Astrocyte of the cerebellum (primary cell): ENCODE measurements at regions not wholly inside any gene's neighbourhood (a gene's known extent, or its start where the extent isn't known, plus 50 kb on each side); places are given as distances from the start of the nearest gene placed in this dataset.

Source experiments
- DNase-seq: peaks from one replicate; pipeline ENCODE4 v3.0.0-alpha.2; 2011; ENCODE audit warnings: low read depth
- H3K4me3 ChIP-seq: 2 replicates; pipeline ENCODE4 v1.5.1; 2011; ENCODE audit warnings: mild to moderate bottlenecking, low read depth, low read length, moderate library complexity
- CTCF ChIP-seq: IDR thresholded peaks from 2 replicates; pipeline ENCODE4 v1.5.1; 2012; ENCODE audit warnings: low read length, low read depth, moderate library complexity, mild to moderate bottlenecking; ENCODE audit errors: missing control alignments
- in situ Hi-C: cut with HindIII; loops from 2 replicates; pipeline ENCODE4 v1.10.0; 2017; ENCODE audit warnings: low sequenced_read_pairs

- DNase-seq: no peak
- no peak for TF ChIP-seq CTCF
- no peak overlapping the region for H3K4me3 ChIP-seq
- in situ Hi-C loops: no loop called here
These were observed 662.0 kb upstream of the FRG1 start for GRCh38 chr4:189278597-189279165.

GRCh38 chr4:189279188-189279587 is 661.5 kb upstream of the FRG1 start:
- no peak for DNase-seq
- TF ChIP-seq CTCF: no peak
- no peak overlapping the region for H3K4me3 ChIP-seq
- in situ Hi-C loops: no loop called here

GRCh38 chr4:189285377-189285776 is 655.3 kb upstream of the FRG1 start:
- in situ Hi-C loops: no loop called here
- no peak for DNase-seq
- TF ChIP-seq CTCF: no peak
- no peak overlapping the region for H3K4me3 ChIP-seq

- no peak for DNase-seq
- H3K4me3 ChIP-seq: no peak overlapping the region
- in situ Hi-C loops: no loop called here
- no peak for TF ChIP-seq CTCF
These were observed 648.7 kb upstream of the FRG1 start for GRCh38 chr4:189291939-189292338.

- DNase-seq: no peak
- in situ Hi-C loops: no loop called here
- no peak overlapping the region for H3K4me3 ChIP-seq
- no peak for TF ChIP-seq CTCF
These were observed 647.2 kb upstream of the FRG1 start for GRCh38 chr4:189293459-189293858.

- DNase-seq: no peak
- no peak for TF ChIP-seq CTCF
- in situ Hi-C loops: no loop called here
- H3K4me3 ChIP-seq: no peak overlapping the region
These were observed 646.1 kb upstream of the FRG1 start for GRCh38 chr4:189294574-189294973.

- TF ChIP-seq CTCF: no peak
- no peak overlapping the region for H3K4me3 ChIP-seq
- no peak for DNase-seq
- in situ Hi-C loops: no loop called here
These were observed 641.0 kb upstream of the FRG1 start for GRCh38 chr4:189299706-189300105.
